ENCODE measurements at regions not wholly inside any gene's neighbourhood (a gene's known extent, or its start where the extent isn't known, plus 50 kb on each side); places are given as distances from the start of the nearest gene placed in this dataset.
A peak's percentile ranks its signal among the peaks of the same experiment; 100 is the strongest.

DNA sequence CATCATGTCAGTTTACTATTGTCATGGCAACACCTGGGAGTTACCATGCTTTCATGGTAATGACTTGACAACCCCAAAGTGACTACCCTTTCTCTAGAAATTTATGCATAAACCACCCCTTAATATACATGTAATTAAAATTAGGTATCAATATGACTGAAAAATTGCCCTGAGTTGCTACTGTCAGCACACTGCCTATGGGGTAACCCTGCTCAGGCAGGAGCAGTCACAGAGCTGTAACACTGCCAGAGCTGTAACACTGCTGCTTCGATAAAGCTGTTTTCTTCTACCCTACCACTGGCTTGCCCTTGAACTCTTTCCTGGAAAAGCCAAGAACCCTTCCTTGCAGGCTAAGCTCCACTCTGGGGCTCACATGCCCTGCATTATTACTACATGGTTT lies 95.5 kb upstream of the SYT4 start:
- no peaks in the 10 kb centered on the region for H3K36me3 ChIP-seq
- no peak overlapping the region for H3K27ac ChIP-seq
- 45 to 86% (median 55%) methylated on average over 1 of the region's 1 CpG for WGBS, 5 donors
- H3K27me3 ChIP-seq, result no peaks in the 10 kb centered on the region
- no peaks in the 10 kb centered on the region for H3K4me1 ChIP-seq
- no peak for TF ChIP-seq EP300 (IDR thresholded peaks at IDR 0.05)
- TF ChIP-seq, protein P1, sequence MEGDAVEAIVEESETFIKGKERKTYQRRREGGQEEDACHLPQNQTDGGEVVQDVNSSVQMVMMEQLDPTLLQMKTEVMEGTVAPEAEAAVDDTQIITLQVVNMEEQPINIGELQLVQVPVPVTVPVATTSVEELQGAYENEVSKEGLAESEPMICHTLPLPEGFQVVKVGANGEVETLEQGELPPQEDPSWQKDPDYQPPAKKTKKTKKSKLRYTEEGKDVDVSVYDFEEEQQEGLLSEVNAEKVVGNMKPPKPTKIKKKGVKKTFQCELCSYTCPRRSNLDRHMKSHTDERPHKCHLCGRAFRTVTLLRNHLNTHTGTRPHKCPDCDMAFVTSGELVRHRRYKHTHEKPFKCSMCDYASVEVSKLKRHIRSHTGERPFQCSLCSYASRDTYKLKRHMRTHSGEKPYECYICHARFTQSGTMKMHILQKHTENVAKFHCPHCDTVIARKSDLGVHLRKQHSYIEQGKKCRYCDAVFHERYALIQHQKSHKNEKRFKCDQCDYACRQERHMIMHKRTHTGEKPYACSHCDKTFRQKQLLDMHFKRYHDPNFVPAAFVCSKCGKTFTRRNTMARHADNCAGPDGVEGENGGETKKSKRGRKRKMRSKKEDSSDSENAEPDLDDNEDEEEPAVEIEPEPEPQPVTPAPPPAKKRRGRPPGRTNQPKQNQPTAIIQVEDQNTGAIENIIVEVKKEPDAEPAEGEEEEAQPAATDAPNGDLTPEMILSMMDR (IDR thresholded peaks at IDR 0.05), result no peak
- no peak for TF ChIP-seq POLR2AphosphoS5 (IDR thresholded peaks at IDR 0.05)
- no peak for TF ChIP-seq POLR2A (IDR thresholded peaks at IDR 0.05)
- no peak overlapping the region for H3K4me3 ChIP-seq
- no peak for DNase-seq
- H3K9me3 ChIP-seq, result no peaks in the 10 kb centered on the region
- intact Hi-C loops (cut with DNase I; ENCODE audit: low total_unique reads), result no loop called here

DNA sequence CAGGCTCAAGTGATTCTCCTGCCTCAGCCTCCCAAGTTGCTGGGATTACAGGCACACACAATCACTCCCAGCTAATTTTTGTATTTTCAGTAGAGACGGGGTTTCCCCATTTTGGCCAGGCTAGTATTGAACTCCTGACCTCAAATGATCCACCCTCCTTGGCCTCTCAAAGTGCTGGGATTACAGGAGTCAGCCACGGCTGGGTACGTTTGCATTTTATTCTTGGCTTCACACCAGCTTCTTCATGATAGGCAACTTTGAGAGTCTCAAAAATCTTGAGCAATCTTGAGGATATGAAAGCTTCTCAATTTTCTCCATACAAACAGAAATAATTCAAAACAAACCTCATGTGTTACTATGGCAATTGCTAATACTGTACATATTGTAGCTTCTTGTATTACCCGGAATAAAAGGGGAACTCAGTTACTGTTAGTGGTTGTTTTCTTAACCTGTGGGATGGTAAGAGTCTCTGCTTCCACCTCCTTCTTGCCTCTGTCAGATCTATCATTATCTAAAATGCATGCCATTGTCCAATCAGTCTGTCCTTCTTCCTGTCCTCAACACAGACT lies 102.9 kb upstream of the SYT4 start:
- intact Hi-C loops (cut with DNase I; ENCODE audit: low total_unique reads), result no loop called here
- DNase-seq, result no peak
- Histone ChIP-seq H3K4me3 (no peak overlapping the region), H3K36me3 (no peaks in the 10 kb centered on the region), H3K27ac (no peak overlapping the region), H3K27me3 (no peaks in the 10 kb centered on the region), H3K4me1 (no peaks in the 10 kb centered on the region), H3K9me3 (no peaks in the 10 kb centered on the region)
- 42 to 66% (median 52%) methylated on average over 4 of the region's 4 CpGs for WGBS, 5 donors
- TF ChIP-seq, protein P1 (IDR thresholded peaks at IDR 0.05), result no peak
- TF ChIP-seq POLR2A (IDR thresholded peaks at IDR 0.05) (no peak), POLR2AphosphoS5 (IDR thresholded peaks at IDR 0.05) (no peak), EP300 (IDR thresholded peaks at IDR 0.05) (no peak)

DNA sequence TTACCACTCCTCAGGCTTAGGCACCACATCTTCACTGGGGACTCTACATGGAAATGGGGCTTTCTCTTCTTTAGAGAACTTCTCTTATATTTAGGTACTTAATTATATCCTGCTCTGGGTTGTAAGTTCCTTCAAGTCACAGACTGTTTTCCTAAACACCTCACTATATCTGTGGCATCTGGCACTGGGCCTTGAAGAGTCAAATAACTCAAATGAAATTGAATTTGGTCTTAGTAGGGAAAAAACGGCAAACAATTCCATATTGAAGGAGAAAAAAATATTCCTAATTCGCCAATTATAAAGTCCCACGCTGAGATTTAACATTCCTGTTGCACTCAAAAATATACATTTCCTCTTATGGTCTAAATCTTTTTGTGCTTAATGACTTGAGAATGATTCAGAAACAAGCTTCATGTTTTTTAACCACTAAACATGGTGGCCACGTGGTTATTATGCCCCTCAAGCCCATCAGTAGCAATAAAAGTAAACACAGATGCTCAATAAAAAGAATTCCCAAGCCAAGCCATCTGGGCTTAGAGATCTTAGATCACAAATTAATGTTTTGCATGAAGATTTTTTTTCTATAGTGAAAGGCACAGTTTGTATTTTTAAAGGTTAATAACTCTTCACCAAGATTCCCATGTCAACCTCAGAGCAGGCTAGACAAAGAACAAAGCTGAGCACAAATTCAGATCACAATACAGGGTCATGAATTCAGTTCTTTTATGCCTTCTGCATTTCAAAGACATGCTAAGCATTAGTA lies 105.5 kb upstream of the SYT4 start:
- H3K4me1 ChIP-seq, result no peaks in the 10 kb centered on the region
- H3K27me3 ChIP-seq, result no peaks in the 10 kb centered on the region
- no peak overlapping the region for H3K27ac ChIP-seq
- TF ChIP-seq POLR2AphosphoS5 (IDR thresholded peaks at IDR 0.05) (no peak), POLR2A (IDR thresholded peaks at IDR 0.05) (no peak), EP300 (IDR thresholded peaks at IDR 0.05) (no peak)
- TF ChIP-seq, protein P1 (IDR thresholded peaks at IDR 0.05), result no peak
- no peak for DNase-seq
- H3K9me3 ChIP-seq, result no peaks in the 10 kb centered on the region
- intact Hi-C loops (cut with DNase I; ENCODE audit: low total_unique reads), result no loop called here
- no peak overlapping the region for H3K4me3 ChIP-seq
- 71 to 75% (median 73%) methylated on average over 4 of the region's 4 CpGs for WGBS, 5 donors
- H3K36me3 ChIP-seq, result no peaks in the 10 kb centered on the region

DNA sequence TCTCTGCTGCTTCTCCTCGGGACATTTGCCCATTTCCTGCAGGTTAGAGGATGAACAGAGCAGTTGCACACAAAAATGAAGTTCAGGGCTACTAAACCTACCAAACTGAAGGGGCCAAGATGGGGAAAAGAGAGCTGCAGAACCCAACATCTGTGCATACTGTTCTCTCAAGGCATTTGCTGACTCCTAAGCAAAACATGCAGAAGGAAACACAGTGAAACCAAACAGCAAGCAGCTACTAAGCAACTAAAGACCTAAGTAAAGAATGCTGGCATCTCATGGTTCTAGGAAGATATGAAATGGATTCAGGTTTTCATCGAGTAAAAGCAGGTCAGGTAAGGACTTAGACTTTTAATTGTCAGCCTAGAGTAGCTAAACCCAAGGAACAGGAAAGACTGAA lies 111.9 kb upstream of the SYT4 start:
- H3K27me3 ChIP-seq, result no peaks in the 10 kb centered on the region
- H3K9me3 ChIP-seq, result no peaks in the 10 kb centered on the region
- 42 to 55% (median 48%) methylated on average over 2 of the region's 2 CpGs for WGBS, 5 donors
- H3K36me3 ChIP-seq, result no peaks in the 10 kb centered on the region
- TF ChIP-seq, protein P1 (IDR thresholded peaks at IDR 0.05), result no peak
- TF ChIP-seq EP300 (IDR thresholded peaks at IDR 0.05) (no peak), POLR2AphosphoS5 (IDR thresholded peaks at IDR 0.05) (no peak), POLR2A (IDR thresholded peaks at IDR 0.05) (no peak)
- no peak overlapping the region for H3K4me3 ChIP-seq
- peaks cover 0 to 3% (median 0%) of the 10 kb centered on the region in 4 donors for H3K4me1 ChIP-seq
- intact Hi-C loops (cut with DNase I; ENCODE audit: low total_unique reads), result no loop called here
- DNase-seq, result peak in 1 of 2 donors; percentile 1
- no peak overlapping the region for H3K27ac ChIP-seq
